DOHH2 (cell line): ENCODE measurements at regions not wholly inside any gene's neighbourhood (a gene's known extent, or its start where the extent isn't known, plus 50 kb on each side); places are given as distances from the start of the nearest gene placed in this dataset.

Source experiments
- H3F3A ChIP-seq: fragments of 200-600 bp; sonication (generic), shearing (Covaris generic); 2 replicates; pipeline ENCODE4 v1.6.0; 2016; ENCODE audit warnings: antibody characterized with exemption, mild to moderate bottlenecking; ENCODE audit not compliant: control insufficient read depth, insufficient read depth
- H3K27ac ChIP-seq: fragments of 200-600 bp; sonication (generic); 2 replicates; pipeline ENCODE4 v1.5.1; 2014; ENCODE audit warnings: low read depth, mild to moderate bottlenecking, low read length, moderate library complexity
- H3K27me3 ChIP-seq: fragments of 200-600 bp; sonication (generic); 2 replicates; pipeline ENCODE4 v1.6.1; 2014; ENCODE audit warnings: mild to moderate bottlenecking, low read length, mixed read lengths; ENCODE audit not compliant: control insufficient read depth
- H3K36me3 ChIP-seq: fragments of 200-600 bp; sonication (generic); 2 replicates; pipeline ENCODE4 v1.6.1; 2014; ENCODE audit warnings: mild to moderate bottlenecking, low read length, moderate library complexity, mixed read lengths; ENCODE audit not compliant: control insufficient read depth
- H3K4me1 ChIP-seq: fragments of 200-600 bp; sonication (generic); 2 replicates; pipeline ENCODE4 v1.6.1; 2014; ENCODE audit warnings: mild to moderate bottlenecking, low read length, mixed read lengths; ENCODE audit not compliant: control insufficient read depth
- H3K4me2 ChIP-seq: fragments of 200-600 bp; sonication (generic); 2 replicates; pipeline ENCODE4 v1.6.0; 2014; ENCODE audit warnings: mild to moderate bottlenecking, low read length, moderate library complexity
- H3K4me3 ChIP-seq: fragments of 200-600 bp; sonication (generic); 2 replicates; pipeline ENCODE4 v1.5.1; 2014; ENCODE audit warnings: mild to moderate bottlenecking, low read length, mixed read lengths
- H3K79me2 ChIP-seq: fragments of 200-600 bp; sonication (generic); 2 replicates; pipeline ENCODE4 v1.6.1; 2014; ENCODE audit warnings: mild to moderate bottlenecking, low read length, mixed read lengths; ENCODE audit not compliant: control insufficient read depth
- H3K9me2 ChIP-seq: fragments of 200-600 bp; sonication (generic); replicated peaks from 2 replicates; pipeline ENCODE4 v1.6.1; 2014; ENCODE audit warnings: mild to moderate bottlenecking, low read length, mixed read lengths; ENCODE audit not compliant: control insufficient read depth
- H3K9me3 ChIP-seq: fragments of 200-600 bp; sonication (generic); 2 replicates; pipeline ENCODE4 v1.6.1; 2014; ENCODE audit warnings: antibody characterized with exemption, low read length, mixed read lengths; ENCODE audit not compliant: control insufficient read depth, insufficient read depth
- H4K20me1 ChIP-seq: fragments of 200-600 bp; sonication (generic); 2 replicates; pipeline ENCODE4 v1.6.0; 2014; ENCODE audit warnings: low read depth, mild to moderate bottlenecking, antibody characterized with exemption, low read length, moderate library complexity; ENCODE audit not compliant: control insufficient read depth, insufficient read depth
- EZH2phosphoT487 ChIP-seq: fragments of 200-600 bp; sonication (generic); IDR thresholded peaks from 2 replicates; pipeline ENCODE4 v1.6.1; 2017; ENCODE audit warnings: borderline replicate concordance, mild to moderate bottlenecking, antibody characterized with exemption, low read length, moderate library complexity, mixed read lengths
- TF ChIP-seq, protein P1 (sequence below): fragments of 200-600 bp; sonication (generic); IDR thresholded peaks from one replicate; pipeline ENCODE4 v1.5.1; 2014; ENCODE audit warnings: antibody characterized with exemption, mild to moderate bottlenecking, low read depth, low read length; ENCODE audit not compliant: poor library complexity, severe bottlenecking

DNA sequence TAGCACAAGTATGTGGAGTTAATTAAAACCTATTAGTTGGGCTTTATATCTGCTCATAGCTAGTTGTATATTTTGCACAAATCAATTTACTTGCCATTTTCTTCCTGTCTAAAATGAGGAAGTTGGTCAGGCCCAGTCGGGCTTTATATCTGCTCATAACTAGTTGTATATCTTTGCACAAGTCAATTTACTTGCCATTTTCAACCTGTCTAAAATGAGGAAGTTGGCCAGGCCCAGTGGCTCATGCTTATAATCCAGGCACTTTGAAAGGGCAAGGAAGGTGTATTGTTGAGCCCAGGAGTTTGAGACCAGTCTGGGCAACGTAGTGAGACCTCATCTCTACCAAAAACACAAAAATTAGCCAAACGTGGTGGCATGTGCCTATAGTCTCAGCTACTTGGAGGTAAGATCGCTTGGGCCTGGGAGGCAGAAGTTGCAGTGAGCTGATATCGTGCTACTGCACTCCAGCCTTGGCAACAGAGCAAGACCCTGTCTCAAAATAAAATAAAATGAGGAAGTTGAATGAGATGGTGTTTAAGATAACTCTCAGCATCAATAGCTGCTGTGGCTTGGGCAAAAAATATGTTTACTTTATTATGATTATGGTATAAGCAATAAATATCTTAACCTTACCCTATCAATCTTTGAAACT, 1558.6 kb upstream of the RAG2 start:
- H3K36me3 ChIP-seq, result no peaks in the 10 kb centered on the region
- no peaks in the 10 kb centered on the region for H3K27me3 ChIP-seq
- H3K4me2 ChIP-seq, result no peak overlapping the region
- H3K79me2 ChIP-seq, result no peaks in the 10 kb centered on the region
- no peaks in the 10 kb centered on the region for H3K9me2 ChIP-seq
- TF ChIP-seq, protein P1, sequence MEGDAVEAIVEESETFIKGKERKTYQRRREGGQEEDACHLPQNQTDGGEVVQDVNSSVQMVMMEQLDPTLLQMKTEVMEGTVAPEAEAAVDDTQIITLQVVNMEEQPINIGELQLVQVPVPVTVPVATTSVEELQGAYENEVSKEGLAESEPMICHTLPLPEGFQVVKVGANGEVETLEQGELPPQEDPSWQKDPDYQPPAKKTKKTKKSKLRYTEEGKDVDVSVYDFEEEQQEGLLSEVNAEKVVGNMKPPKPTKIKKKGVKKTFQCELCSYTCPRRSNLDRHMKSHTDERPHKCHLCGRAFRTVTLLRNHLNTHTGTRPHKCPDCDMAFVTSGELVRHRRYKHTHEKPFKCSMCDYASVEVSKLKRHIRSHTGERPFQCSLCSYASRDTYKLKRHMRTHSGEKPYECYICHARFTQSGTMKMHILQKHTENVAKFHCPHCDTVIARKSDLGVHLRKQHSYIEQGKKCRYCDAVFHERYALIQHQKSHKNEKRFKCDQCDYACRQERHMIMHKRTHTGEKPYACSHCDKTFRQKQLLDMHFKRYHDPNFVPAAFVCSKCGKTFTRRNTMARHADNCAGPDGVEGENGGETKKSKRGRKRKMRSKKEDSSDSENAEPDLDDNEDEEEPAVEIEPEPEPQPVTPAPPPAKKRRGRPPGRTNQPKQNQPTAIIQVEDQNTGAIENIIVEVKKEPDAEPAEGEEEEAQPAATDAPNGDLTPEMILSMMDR, result no peak
- no peak for TF ChIP-seq EZH2phosphoT487
- H4K20me1 ChIP-seq, result no peaks in the 10 kb centered on the region
- no peaks in the 10 kb centered on the region for H3K9me3 ChIP-seq
- H3K27ac ChIP-seq, result no peak overlapping the region
- no peaks in the 10 kb centered on the region for H3K4me1 ChIP-seq
- no peak overlapping the region for H3K4me3 ChIP-seq
- no peaks in the 10 kb centered on the region for H3F3A ChIP-seq

DNA sequence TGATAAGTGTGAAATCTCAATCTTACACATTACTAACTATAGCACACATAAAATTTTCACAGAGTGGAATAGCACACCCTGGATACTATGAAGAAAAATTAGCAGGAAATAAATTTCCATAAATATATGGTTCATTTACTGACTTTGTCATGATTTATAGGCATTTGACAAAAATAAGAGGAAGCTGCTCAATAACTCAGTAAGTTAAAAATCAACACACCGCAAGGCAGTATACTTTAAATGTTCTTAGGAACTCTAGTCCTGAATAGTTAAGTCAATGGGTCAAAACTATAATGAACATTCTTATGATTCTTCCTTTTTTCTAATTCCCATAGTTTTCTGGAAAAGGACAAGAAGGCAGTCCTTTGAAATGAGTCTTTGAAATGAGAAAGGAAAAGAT, 1557.8 kb upstream of the RAG2 start:
- Histone ChIP-seq H3K4me2 (no peak overlapping the region), H3K4me3 (no peak overlapping the region), H3K27ac (no peak overlapping the region), H3K4me1 (no peaks in the 10 kb centered on the region), H3K9me2 (no peaks in the 10 kb centered on the region), H3K36me3 (no peaks in the 10 kb centered on the region), H4K20me1 (no peaks in the 10 kb centered on the region), H3F3A (no peaks in the 10 kb centered on the region), H3K9me3 (no peaks in the 10 kb centered on the region), H3K27me3 (no peaks in the 10 kb centered on the region), H3K79me2 (no peaks in the 10 kb centered on the region)
- TF ChIP-seq, protein P1, result no peak
- no peak for TF ChIP-seq EZH2phosphoT487

DNA sequence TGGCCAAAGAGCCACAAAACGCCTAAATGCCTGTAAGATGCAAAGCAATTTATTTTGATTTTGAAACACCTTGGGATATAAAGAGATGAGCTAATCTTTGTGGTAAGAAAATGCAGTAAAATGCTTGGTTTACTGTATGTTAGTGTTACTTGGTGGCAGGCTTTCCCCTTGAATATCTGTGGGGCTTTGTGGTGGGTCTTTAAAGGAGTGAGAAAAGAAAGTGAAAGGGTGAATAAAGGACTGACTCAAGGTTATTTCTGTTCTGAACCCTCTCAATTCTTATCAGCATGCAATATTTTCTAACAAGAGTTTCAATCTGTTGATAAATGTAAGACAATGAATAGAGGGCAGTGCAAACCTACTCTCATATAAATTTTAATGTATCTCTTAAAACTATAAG, 1555.9 kb upstream of the RAG2 start:
- Histone ChIP-seq H3F3A (no peaks in the 10 kb centered on the region), H3K4me2 (no peak overlapping the region), H3K4me1 (no peaks in the 10 kb centered on the region), H4K20me1 (no peaks in the 10 kb centered on the region), H3K36me3 (no peaks in the 10 kb centered on the region), H3K9me3 (no peaks in the 10 kb centered on the region), H3K27ac (no peak overlapping the region), H3K27me3 (no peaks in the 10 kb centered on the region), H3K4me3 (no peak overlapping the region), H3K9me2 (no peaks in the 10 kb centered on the region), H3K79me2 (no peaks in the 10 kb centered on the region)
- TF ChIP-seq, protein P1, result no peak
- TF ChIP-seq EZH2phosphoT487, result no peak
